ENCODE measurements at regions not wholly inside any gene's neighbourhood (a gene's known extent, or its start where the extent isn't known, plus 50 kb on each side); places are given as distances from the start of the nearest gene placed in this dataset.

GRCh38 chr12:91356405-91356804 is 173.8 kb upstream of the DCN start:
- Histone ChIP-seq H3K9me3 (no peaks in the 10 kb centered on the region), H3K27me3 (no peaks in the 10 kb centered on the region), H3K36me3 (no peaks in the 10 kb centered on the region), H3K4me1 (peaks cover 0 to 18% (median 3%) of the 10 kb centered on the region in 4 donors), H3K4me3 (no peak overlapping the region), H3K27ac (no peak overlapping the region)
- intact Hi-C loops (cut with DNase I; ENCODE audit: low total_unique reads) (no loop called here), in situ Hi-C loops (cut with MboI; ENCODE audit: low pct_ligation_motif_present in 1 of 4, low pct_unique_long_range_greater_than_20kb in 1 of 4, low sequenced_read_pairs in 3 of 4) (loop anchor here in 2 of 4 donors (25.0 kb wide), 2 partner anchors 369 to 1281 kb away; no protein-coding TSS in a partner anchor)
- TF ChIP-seq EP300 (IDR thresholded peaks at IDR 0.05; ENCODE audit: low read depth) (no peak), CTCF (IDR thresholded peaks at IDR 0.05) (no peak), POLR2A (IDR thresholded peaks at IDR 0.05) (no peak), POLR2AphosphoS5 (IDR thresholded peaks at IDR 0.05) (no peak)
- DNase-seq, result no peak
- 83 to 86% methylated on average over 1 of the region's 1 CpG for WGBS, 2 donors (ENCODE audit: low coverage in 1 of 2)

- no peak overlapping the region for H3K4me3 ChIP-seq
- in situ Hi-C loops (cut with MboI; ENCODE audit: low pct_ligation_motif_present in 1 of 4, low pct_unique_long_range_greater_than_20kb in 1 of 4, low sequenced_read_pairs in 3 of 4), result loop anchor here in 2 of 4 donors (25.0 kb wide), 2 partner anchors 368 to 1282 kb away; no protein-coding TSS in a partner anchor
- no peak for TF ChIP-seq POLR2AphosphoS5 (IDR thresholded peaks at IDR 0.05)
- TF ChIP-seq CTCF (IDR thresholded peaks at IDR 0.05), result peak; percentile 79 to 87 (median 79)
- no peaks in the 10 kb centered on the region for H3K36me3 ChIP-seq
- peaks cover 0 to 18% (median 3%) of the 10 kb centered on the region in 4 donors for H3K4me1 ChIP-seq
- H3K27ac ChIP-seq, result no peak overlapping the region
- DNase-seq, result peak; percentile 73
- H3K9me3 ChIP-seq, result no peaks in the 10 kb centered on the region
- intact Hi-C loops (cut with DNase I; ENCODE audit: low total_unique reads), result loop anchor here (2.0 kb wide), 1 partner anchor 75 kb away; no protein-coding TSS in a partner anchor
- H3K27me3 ChIP-seq, result no peaks in the 10 kb centered on the region
- WGBS, 2 donors (ENCODE audit: low coverage in 1 of 2), result 31 to 34% methylated on average over 6 to 8 of the region's 8 CpGs
Measured at GRCh38 chr12:91355150-91356006, 172.8 kb upstream of the DCN start.

GRCh38 chr12:91353266-91353665 is 170.6 kb upstream of the DCN start:
- no peak for TF ChIP-seq POLR2AphosphoS5 (IDR thresholded peaks at IDR 0.05)
- no peak for TF ChIP-seq EP300 (IDR thresholded peaks at IDR 0.05; ENCODE audit: low read depth)
- no peak for TF ChIP-seq CTCF (IDR thresholded peaks at IDR 0.05)
- TF ChIP-seq POLR2A (IDR thresholded peaks at IDR 0.05), result no peak
- Histone ChIP-seq H3K4me1 (peaks cover 0 to 18% (median 3%) of the 10 kb centered on the region in 4 donors), H3K36me3 (no peaks in the 10 kb centered on the region), H3K9me3 (no peaks in the 10 kb centered on the region), H3K4me3 (no peak overlapping the region), H3K27me3 (no peaks in the 10 kb centered on the region), H3K27ac (no peak overlapping the region)
- DNase-seq, result no peak
- in situ Hi-C loops (cut with MboI; ENCODE audit: low pct_ligation_motif_present in 1 of 4, low pct_unique_long_range_greater_than_20kb in 1 of 4, low sequenced_read_pairs in 3 of 4) (loop anchor here in 2 of 4 donors (25.0 kb wide), 2 partner anchors 366 to 1284 kb away; no protein-coding TSS in a partner anchor), intact Hi-C loops (cut with DNase I; ENCODE audit: low total_unique reads) (no loop called here)
- 73 to 81% methylated on average over 1 of the region's 1 CpG for WGBS, 2 donors (ENCODE audit: low coverage in 1 of 2)

DNA sequence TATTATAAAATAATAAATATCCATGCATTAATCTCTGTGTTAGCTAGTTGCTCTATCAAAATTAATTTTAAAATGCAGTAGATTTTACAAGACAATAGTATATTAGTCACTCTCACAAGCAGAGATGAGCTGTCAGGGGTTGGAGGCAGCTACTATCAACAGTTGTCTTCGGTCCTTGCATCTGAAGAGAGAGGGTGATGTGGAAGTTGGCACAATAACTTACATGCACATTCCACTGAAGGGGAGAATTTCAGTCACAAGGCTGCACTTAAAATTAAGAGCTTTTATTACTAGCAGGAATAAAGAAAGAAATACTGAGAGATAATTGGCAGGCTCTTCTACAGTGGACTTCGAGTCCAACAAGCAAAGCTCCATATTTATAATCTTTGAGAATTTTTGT is 166.9 kb upstream of the DCN start:
- H3K9me3 ChIP-seq, result no peaks in the 10 kb centered on the region
- no peak overlapping the region for H3K4me3 ChIP-seq
- WGBS, 2 donors (ENCODE audit: low coverage in 1 of 2), result 43 to 67% methylated on average over 1 to 2 of the region's 2 CpGs
- H3K36me3 ChIP-seq, result no peaks in the 10 kb centered on the region
- no peak for TF ChIP-seq CTCF (IDR thresholded peaks at IDR 0.05)
- intact Hi-C loops (cut with DNase I; ENCODE audit: low total_unique reads) (no loop called here), in situ Hi-C loops (cut with MboI; ENCODE audit: low pct_ligation_motif_present in 1 of 4, low pct_unique_long_range_greater_than_20kb in 1 of 4, low sequenced_read_pairs in 3 of 4) (loop anchor here in 3 of 4 donors (10.0 to 25.0 kb wide), 3 partner anchors 162 to 387 kb away; partner anchors contain the start of genes CCER1 (in 1 of the 3) and DCN (in 1 of the 3))
- peak overlapping the region in 1 of 4 donors; percentile 18 for H3K27ac ChIP-seq
- no peaks in the 10 kb centered on the region for H3K27me3 ChIP-seq
- DNase-seq, result no peak
- H3K4me1 ChIP-seq, result no peaks in the 10 kb centered on the region
